GM12878 (cell line): ENCODE measurements at regions not wholly inside any gene's neighbourhood (a gene's known extent, or its start where the extent isn't known, plus 50 kb on each side); places are given as distances from the start of the nearest gene placed in this dataset.

ENCODE experiments used
- ATAC-seq: fragments of 200-7000 bp; cut with Tn5 transposase; 3 replicates; pipeline ENCODE4 v1.9.1; 2020; ENCODE audit warnings: mild to moderate bottlenecking, moderate library complexity
- BruUV-seq: library from RNA; stranded (reverse); fragments of 400-500 nt; replicated peaks from 2 replicates; lab custom pipeline; 2021; lab: Mats Ljungman, UMichigan
- CTCF ChIA-PET: fragments of 300-600 bp; sonication (Branson Sonifier 250); formaldehyde crosslinking; extraction: SDS; loops from one replicate; lab custom pipeline; 2021; ENCODE audit warnings: inconsistent platforms; lab: Yijun Ruan, JAX
- POLR2A ChIA-PET: fragments of 350-600 bp; formaldehyde crosslinking; extraction: SDS; loops from one replicate; lab custom pipeline; 2021; ENCODE audit warnings: inconsistent platforms; lab: Charles Lee
- RAD21 ChIA-PET: fragments of 300-600 bp; sonication (Branson Sonifier 250); formaldehyde crosslinking; loops from one replicate; lab custom pipeline; 2023; ENCODE audit warnings: antibody characterized with exemption; ENCODE audit not compliant: unreplicated experiment; lab: Charles Lee
- SMC1A ChIA-PET: fragments of 300-600 bp; sonication (Branson Sonifier 250); formaldehyde crosslinking; loops from one replicate; lab custom pipeline; 2023; ENCODE audit not compliant: unreplicated experiment, uncharacterized antibody; lab: Charles Lee
- DNase-seq: peaks from one replicate; pipeline ENCODE4 v3.0.0-alpha.2; 2011; ENCODE audit warnings: low read depth, low spot score
- FAIRE-seq: peaks from 3 replicates; lab custom pipeline; 2011; peaks lifted over from hg19 to GRCh38; lab: Jason Lieb, UNC
- H2AFZ ChIP-seq: 2 replicates; pipeline ENCODE4 v1.6.0; 2011; ENCODE audit warnings: low read depth, low read length, control low read depth; ENCODE audit not compliant: control insufficient read depth
- H3K27ac ChIP-seq: 2 replicates; pipeline ENCODE4 v1.5.1; 2011; ENCODE audit warnings: control low read depth; ENCODE audit not compliant: control insufficient read depth, insufficient read depth
- H3K27me3 ChIP-seq, 2 experiments: replicated peaks in 1 of 2; 2 replicates each; pipeline versions ENCODE4 v1.6.0 to v1.6.1; 2011; ENCODE audit warnings: low read length in 1 of 2; ENCODE audit not compliant: control insufficient read depth in 2 of 2, insufficient read depth in 2 of 2
- H3K36me3 ChIP-seq, 2 experiments: 2 replicates each; pipeline ENCODE4 v1.5.1; 2011; ENCODE audit warnings: low read length in 1 of 2; ENCODE audit not compliant: control insufficient read depth in 2 of 2, insufficient read depth in 2 of 2
- H3K4me1 ChIP-seq: 2 replicates; pipeline ENCODE4 v1.6.1; 2011; ENCODE audit warnings: mild to moderate bottlenecking, low read length, moderate library complexity, mixed read lengths; ENCODE audit not compliant: control insufficient read depth, insufficient read depth
- H3K4me2 ChIP-seq: 2 replicates; pipeline ENCODE4 v1.6.0; 2011; ENCODE audit warnings: control low read depth; ENCODE audit not compliant: control insufficient read depth, insufficient read depth
- H3K4me3 ChIP-seq: fragments of 200-600 bp; sonication (generic); 2 replicates; pipeline ENCODE4 v1.5.1; 2016
- H3K79me2 ChIP-seq: 2 replicates; pipeline ENCODE4 v1.6.0; 2011; ENCODE audit warnings: low read length; ENCODE audit not compliant: control insufficient read depth, insufficient read depth
- H3K9ac ChIP-seq: 2 replicates; pipeline ENCODE4 v1.8.0; 2011; ENCODE audit warnings: low read length, control low read depth, mixed read lengths; ENCODE audit not compliant: control insufficient read depth, insufficient read depth
- H3K9me3 ChIP-seq: replicated peaks from 3 replicates; pipeline ENCODE4 v1.5.1; 2011; ENCODE audit warnings: mild to moderate bottlenecking, low read length; ENCODE audit not compliant: control insufficient read depth, insufficient read depth
- H4K20me1 ChIP-seq: 2 replicates; pipeline ENCODE4 v1.6.0; 2011; ENCODE audit not compliant: control insufficient read depth, insufficient read depth
- EZH2 ChIP-seq: IDR thresholded peaks from 2 replicates; pipeline ENCODE4 v1.6.1; 2012; ENCODE audit warnings: low read depth, mild to moderate bottlenecking, control low read depth, inconsistent platforms, low read length, borderline replicate concordance; ENCODE audit not compliant: control insufficient read depth
- IRF4 ChIP-seq: IDR thresholded peaks from 2 replicates; pipeline ENCODE4 v1.6.1; 2011; ENCODE audit warnings: low read depth, low read length
- NFIC ChIP-seq: IDR thresholded peaks from 2 replicates; pipeline ENCODE4 v1.6.1; 2012; ENCODE audit warnings: low read depth, mild to moderate bottlenecking, inconsistent platforms, low read length, moderate library complexity
- RELA ChIP-seq: fragments of 450-650 bp; IDR thresholded peaks from 2 replicates; pipeline ENCODE4 v1.8.0; 2014; ENCODE audit warnings: borderline replicate concordance; ENCODE audit not compliant: partially characterized antibody
- REST ChIP-seq: IDR thresholded peaks from 2 replicates; pipeline ENCODE4 v1.6.1; 2012; ENCODE audit warnings: mild to moderate bottlenecking, low read depth, low read length
- TAF1 ChIP-seq: IDR thresholded peaks from 2 replicates; pipeline ENCODE4 v1.6.1; 2011; ENCODE audit warnings: mild to moderate bottlenecking, low read depth, low read length, borderline replicate concordance
- YBX1 ChIP-seq: fragments of 450-650 bp; IDR thresholded peaks from 2 replicates; pipeline ENCODE4 v1.6.1; 2016; ENCODE audit warnings: antibody characterized with exemption
- ZZZ3 ChIP-seq: IDR thresholded peaks from 2 replicates; pipeline ENCODE4 v1.6.1; 2011; ENCODE audit warnings: low read depth; ENCODE audit not compliant: control insufficient read depth, insufficient read length
- WGBS: methylation state at CpG from one replicate; pipeline ENCODE4 v1.1.6; 2016; ENCODE audit warnings: low lambda C conversion rate; ENCODE audit not compliant: insufficient replicate concordance, insufficient coverage; ENCODE audit errors: missing lambda C conversion rate; 5-methylcytosine and 5-hydroxymethylcytosine counted together
- in situ Hi-C: fragments of 300-500 bp; cut with MboI; formaldehyde crosslinking; loops from 9 replicates; pipeline ENCODE4 v1.14.3; 2018; ENCODE audit warnings: mixed read lengths
- intact Hi-C: fragments of 100-400 bp; cut with micrococcal nuclease; formaldehyde crosslinking; loops from one replicate; pipeline ENCODE4 v1.14.2; 2022; ENCODE audit not compliant: unreplicated experiment

GRCh38 chr10:113313048-113313602, 239.7 kb upstream of the HABP2 start:
- H4K20me1 ChIP-seq, result no peaks in the 10 kb centered on the region
- BruUV-seq, result no TSS peak
- no peak overlapping the region for H3K27ac ChIP-seq
- TF ChIP-seq YBX1 (no peak), EZH2 (no peak), TAF1 (no peak), ZZZ3 (no peak), IRF4 (no peak), REST (no peak), NFIC (no peak), RELA (no peak)
- TF ChIP-seq, all 136 proteins: peak for 0
- DNase-seq, result no peak
- SMC1A ChIA-PET, result no interaction called here
- H3K36me3 ChIP-seq, result no peaks in the 10 kb centered on the region
- H3K9me3 ChIP-seq, result no peaks in the 10 kb centered on the region; the same call in 2 of the 3 replicates
- H3K4me1 ChIP-seq, result no peaks in the 10 kb centered on the region
- H3K9ac ChIP-seq, result no peak overlapping the region
- no peak overlapping the region for H2AFZ ChIP-seq
- H3K4me2 ChIP-seq, result no peak overlapping the region
- no peaks in the 10 kb centered on the region for H3K27me3 ChIP-seq
- in situ Hi-C loops (no loop called here), intact Hi-C loops (no loop called here)
- H3K4me3 ChIP-seq, result no peak overlapping the region
- CTCF ChIA-PET, result interaction anchor here (0.5 kb wide), 1 partner anchor 32 kb away, joined by 3 read pairs; no protein-coding TSS in a partner anchor
- WGBS, result 89% methylated on average over 5 of the region's 5 CpGs
- POLR2A ChIA-PET, result no interaction called here
- no peak for ATAC-seq
- no peaks in the 10 kb centered on the region for H3K79me2 ChIP-seq
- RAD21 ChIA-PET, result no interaction called here
- no peak for FAIRE-seq
